ENCODE measurements at regions not wholly inside any gene's neighbourhood (a gene's known extent, or its start where the extent isn't known, plus 50 kb on each side); places are given as distances from the start of the nearest gene placed in this dataset.

DNA sequence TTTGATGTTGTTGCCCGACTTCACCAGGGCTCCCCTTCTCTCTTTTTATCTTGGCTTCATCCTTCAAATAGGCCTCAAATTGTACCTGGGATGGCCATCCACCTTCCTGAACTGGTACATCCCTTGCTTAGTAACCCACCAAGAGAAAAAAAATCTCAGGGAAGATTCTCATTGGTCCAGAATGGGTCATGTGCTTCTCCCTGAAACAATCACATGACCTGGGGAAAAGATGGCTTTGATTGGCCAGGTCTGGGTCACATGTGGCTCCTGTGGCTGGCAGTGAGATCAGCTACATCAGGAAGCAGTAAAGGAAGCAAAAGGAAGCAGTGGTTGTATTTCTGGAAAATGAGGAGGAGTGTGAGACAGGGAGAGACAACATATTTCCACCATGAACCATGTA lies 540.2 kb downstream of the MIAT start:
- DNase-seq = no peak

DNA sequence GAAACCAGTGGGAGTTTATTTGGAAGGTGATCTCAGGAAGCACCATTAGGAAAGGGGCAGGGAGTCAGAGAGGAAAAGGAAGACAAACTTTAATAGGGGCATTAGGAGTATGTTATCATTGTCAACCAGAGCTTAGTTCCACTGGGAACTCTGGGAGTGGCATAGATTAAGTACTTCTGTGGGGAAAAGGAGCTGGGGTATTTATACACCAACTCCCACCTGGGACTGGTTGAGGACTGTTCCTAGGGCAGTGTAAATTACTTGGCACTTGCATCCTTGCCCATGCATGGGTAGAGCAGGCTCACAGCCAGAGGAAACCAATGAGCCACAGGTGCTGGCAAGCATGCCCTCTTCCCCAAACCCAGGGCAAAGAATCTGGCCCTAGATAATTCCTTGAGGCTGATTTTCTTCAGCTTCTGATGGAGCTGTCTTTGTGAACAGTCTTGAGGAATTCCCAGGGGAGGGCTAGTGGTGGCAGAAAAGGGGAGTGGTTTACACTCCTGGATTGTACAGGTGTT lies 541.2 kb downstream of the MIAT start:
- DNase-seq = no peak

DNA sequence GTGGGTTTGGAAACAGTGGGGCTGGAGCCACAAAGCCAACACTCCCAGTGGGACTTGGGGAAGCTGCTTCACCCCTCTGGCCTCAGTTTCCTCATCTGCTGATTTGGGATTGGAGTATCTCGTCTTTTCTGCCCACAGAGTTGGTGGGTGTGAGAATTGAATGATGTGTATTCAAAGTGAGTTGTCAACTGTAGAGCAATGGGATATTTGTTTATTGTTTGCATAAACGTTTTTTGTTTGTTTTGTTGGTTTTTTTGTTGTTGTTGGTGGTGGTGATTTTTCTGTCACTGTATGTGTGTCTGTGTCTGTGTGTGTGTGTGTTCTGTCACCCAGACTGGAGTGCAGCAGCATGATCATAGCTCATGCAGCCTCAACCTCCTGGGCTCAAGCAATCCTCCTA lies 542.0 kb downstream of the MIAT start:
- DNase-seq = no peak

DNA sequence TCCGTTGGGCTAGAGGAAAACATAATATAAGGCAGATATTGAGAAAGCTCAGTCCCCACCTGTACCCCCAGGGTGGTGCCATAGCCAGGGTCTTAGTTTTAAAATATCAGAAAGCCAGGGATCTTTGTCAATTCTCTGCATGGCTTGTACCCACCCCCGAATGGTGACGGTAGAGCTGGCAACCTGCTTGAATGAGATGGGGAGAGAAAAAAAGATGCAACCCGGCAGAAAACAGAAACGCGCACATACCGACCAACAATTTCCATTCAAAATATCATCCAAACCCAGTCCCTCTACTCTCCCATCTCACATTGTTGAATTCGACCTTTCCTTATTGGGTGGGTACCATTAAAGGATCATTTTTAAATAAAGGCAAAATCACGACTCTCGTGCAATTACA lies 543.9 kb downstream of the MIAT start:
- DNase-seq = no peak

DNA sequence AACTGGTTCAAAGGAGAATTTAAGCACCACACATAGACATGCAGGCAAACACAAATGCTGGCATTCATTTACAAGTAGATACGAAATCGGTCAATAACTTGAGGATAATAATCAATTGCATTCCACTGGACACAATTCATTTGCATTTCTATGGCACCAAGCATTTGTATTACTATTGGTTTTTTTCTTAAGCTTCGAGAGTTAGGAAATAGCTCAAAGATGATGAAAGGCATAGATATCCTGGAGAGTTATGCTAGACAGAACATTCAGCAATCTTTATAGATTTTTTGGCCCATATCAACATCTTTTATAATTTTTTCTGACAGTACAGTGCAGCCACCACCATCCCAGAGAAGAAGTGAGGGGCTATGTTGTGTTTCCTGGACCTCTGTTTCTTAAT lies 544.4 kb downstream of the MIAT start:
- DNase-seq = no peak

DNA sequence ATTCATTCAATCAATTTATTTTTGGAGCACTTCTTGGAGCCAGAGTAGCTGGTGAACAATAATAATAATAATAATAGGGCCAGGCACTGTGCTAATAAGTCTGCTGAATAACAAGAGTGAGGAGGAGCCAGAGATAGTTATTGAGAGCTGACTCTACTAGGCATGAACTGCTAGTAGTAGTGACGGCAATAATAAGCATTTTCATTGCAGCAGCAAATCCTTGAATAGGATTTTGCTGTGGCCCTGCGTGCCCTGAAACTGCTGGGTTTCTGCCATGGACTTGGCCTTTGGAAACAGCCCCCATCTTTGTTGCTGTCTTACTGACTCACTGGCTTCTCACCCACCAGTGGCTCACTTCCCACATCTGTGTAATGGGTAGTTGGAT lies 545.9 kb downstream of the MIAT start:
- no peak for DNase-seq

DNA sequence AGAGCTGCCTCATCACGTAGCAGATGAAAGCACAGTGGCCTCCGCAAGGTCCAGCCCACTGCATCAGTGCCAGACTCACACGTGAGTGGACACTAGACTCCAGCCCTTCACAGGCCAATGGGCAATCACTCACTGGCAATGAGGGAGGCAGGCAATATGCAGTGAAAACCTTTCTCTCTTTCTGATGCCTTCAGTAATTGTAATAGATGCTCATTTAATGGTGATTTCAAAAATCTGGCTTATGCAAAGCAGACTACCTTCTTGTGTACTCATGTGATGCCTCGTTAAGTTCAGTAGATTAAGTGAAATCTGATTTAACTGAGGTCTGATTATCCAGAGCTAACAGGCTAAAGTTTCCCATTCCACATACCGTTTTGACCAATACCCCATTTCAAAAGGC lies 546.9 kb downstream of the MIAT start:
- DNase-seq = no peak

DNA sequence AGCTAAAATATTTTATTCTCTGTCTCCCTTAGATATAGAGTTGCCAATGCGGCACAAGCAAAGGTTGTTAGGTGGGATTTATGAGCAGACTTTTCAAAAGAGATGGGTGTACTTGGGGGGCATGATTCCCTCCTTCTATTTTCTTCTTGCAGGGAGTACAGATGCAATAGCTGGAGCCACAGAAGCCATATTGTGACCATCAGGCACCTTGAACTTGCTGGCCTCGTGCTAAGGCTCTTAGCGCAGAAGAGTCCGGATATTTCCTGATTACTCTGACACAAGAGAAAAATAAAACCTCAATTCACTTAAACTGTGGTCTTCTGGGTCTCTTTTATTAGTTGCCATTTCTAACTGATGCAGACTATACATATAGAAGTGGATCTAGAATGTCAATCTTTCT lies 547.4 kb downstream of the MIAT start:
- DNase-seq = no peak

DNA sequence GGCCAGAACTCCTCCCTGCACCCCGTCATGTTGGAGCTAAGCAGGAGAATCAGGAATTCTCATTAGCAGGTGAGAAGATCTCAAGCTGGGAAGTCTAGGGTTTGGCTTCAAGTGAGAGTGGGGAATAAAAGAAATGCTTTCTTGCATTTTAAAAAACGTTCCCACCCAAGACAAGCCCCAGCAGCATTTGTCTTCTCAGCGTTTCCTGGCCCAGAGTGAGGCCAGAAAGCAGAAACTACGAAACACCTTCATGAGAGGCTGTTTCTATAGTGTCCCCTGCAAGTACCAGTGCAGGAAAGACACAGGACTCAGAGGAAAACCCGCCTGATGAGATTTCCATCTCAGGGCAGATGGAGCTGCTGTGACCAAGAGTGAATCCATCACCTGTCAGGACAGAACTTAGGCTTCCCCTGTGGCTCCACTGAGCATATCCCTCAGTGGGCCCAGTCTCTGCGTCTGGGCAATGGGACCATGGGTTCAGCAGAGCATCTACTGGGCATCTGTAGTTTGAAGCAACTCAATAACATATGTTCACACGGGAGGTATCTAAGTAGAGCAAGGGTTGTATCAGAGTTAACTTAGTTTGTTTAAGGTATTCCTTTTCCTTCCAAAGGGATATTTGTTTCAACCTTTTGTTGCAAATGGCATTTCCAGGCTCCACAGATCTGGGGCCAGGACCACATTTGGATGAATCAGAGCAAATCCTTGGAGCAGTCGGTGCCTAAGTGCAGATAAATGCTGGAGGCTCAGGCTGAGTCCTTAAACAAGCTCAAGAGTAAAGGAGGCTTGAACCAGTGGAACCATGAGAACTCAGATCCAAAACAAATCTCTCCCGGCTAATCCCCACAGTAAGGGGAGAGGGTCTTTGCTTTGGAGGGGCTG lies 548.3 kb downstream of the MIAT start:
- DNase-seq = peak in 2 of 3 donors; percentile 43 to 61

DNA sequence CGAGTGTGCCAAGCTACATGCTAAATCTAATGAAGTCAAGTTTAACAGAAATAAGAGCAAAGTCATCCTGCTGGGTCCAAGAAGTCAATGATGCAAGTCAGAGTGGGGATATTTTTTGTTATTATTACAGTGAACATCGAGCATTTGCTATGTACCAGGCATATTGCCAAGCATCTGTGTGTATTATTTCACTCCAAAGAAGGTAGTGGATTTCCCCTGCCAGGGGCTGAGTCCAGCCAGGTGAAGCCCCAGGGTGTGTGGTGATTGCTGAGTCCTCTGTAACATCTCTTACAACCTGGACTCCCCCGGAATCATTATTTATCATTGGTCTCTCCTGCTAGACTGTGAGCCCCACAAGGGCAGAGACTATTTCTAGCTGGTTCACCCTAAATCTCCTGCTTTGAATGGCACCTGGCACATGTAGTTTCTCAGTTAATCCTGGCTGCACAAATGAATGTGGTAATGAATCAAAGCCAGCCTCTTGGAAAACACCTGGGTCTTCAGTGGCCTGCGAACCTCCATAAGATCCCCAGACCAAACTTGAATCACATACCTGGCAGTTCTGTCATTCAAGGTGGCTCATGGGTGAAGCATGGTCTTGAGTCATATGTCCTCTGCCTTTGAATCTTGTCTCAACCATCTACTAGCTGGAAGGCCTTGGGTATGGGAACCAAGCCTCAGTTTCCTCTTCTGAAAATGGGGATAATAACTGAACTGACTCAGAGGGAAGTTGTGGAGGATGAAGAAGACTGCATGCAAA lies 549.2 kb downstream of the MIAT start:
- peak in 1 of 3 donors; percentile 53 for DNase-seq

DNA sequence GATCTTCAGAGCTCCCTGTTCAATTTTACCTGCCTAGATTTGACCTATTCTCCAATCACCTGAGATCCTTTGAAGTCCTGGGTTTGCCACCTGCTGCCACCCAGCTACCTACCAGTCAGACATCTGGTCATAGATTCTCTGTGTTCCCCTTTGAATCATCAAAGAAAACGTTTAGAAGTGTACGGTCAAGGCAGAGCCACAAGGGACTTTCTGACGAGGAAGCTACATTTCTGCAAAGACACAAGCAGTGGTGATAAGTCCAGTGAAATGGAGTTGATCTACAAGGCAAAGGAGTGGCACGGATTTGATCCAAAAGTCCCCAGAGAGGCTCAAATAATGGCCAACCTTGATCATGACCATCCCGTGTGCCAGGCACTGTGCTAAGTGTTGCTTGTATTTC lies 549.9 kb downstream of the MIAT start:
- DNase-seq = no peak

DNA sequence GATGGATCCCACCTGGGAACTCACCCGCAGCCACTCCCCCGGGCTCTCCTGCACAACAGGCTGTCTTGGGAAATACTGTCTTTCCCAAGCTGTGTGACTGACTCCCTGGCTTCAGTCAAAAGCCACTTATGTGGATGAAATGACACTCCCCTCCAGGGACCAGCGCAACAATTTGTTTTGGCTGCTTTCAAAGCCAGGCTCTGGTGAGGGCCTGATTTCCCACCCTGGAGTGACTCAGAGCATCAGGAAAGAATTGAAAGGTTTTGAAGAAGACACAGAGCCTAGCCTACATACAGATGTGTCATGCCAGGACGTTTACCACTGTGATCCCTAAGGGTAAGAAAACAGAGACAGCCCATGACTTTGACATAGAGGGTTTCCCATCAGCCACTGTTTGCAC lies 550.5 kb downstream of the MIAT start:
- peak in 2 of 3 donors; percentile 50 to 67 for DNase-seq

DNA sequence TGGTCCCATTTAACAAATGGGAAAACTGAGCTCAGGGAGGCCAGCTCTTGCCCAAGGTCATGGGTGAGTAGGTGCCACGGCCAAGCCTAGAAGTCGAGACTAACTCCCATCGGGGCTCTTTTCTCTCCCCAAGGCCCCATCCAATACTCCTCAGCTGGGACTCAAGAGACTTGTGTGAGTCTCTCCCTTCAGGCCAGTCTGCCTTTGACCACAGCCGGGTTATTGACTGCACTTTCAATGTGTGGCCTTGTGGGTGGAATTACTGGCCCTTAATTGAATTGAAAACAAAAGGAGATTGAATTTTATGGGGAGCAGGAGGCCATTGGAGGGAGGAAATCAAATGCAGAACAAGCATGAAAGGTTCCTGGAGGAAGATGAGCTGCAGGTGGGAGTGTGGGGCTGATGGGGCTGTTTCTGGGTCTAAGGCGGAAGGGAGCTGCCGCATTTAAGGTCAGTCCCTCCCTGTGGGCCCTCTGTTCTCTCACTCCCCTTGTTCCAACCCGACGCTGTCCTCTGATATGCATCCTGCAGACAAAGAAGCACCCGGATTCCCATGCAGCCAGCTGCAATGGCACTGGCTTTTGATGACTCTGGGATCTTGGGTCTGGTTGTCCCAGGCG lies 552.8 kb downstream of the MIAT start:
- DNase-seq = no peak

DNA sequence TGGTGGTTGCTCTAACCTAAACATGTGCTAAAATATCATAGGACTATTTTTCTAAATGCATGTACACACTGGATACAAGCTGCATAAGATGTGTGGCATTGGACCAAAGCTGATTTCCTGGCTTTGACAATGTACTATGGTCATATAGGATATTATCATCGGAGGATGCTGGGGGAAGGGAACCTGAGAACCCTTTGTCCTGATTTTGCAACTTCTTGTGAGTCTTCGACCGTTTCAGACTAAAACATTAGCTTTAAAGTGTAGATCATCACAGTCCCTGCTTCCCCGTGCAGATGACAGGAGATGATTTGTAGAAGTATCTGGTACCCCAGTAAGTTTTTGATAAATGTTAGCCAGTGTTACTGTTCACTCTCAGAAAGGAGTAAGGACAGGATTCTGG lies 554.7 kb downstream of the MIAT start:
- no peak for DNase-seq

DNA sequence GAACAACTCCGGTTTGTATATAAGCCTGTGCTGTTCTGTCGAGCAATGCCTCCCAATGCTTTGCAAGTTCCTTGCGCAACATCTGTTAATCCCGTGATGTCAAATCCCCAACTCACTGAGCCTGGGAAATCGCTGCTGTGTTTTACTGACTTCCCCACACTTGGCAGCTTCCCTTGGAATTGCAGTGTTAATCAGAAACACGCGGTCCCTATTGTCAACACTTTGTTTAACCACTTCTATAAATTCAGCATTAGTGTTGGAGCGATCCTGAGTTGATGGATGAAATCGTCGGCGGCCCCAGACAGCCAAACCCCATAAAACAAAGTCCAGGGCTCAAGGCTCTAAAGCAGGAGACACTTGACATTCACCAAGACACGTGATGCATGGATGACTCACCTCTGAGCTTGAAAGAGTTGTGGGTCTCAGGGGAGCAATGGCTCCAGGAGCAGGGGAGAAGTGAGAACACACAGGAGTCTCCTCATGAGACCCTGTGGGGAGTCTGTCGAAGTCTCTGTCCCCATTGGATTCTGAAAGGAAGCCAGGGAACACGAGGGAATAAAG lies 555.3 kb downstream of the MIAT start:
- peak; percentile 94 to 100 (median 97) for DNase-seq

DNA sequence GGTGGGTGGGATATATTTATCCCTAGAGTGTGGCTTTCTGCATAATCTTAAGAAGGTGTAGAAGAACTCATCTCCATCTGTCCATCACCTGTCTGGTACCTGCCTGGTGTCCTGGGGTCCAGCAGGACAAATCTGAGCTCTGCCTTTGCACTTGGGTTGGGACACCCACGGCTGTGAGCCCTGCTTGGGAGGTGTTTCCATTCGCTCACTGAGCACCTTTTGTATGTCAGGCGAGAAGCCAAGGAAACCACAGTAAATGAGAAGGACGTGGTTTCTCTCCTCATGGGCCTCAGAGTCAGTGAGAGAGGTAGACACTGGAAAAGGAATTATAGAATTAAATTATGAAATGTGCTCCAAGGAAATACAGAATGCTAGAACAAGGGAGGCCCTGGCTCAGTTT lies 555.9 kb downstream of the MIAT start:
- DNase-seq = peak; percentile 56 to 78 (median 57)

DNA sequence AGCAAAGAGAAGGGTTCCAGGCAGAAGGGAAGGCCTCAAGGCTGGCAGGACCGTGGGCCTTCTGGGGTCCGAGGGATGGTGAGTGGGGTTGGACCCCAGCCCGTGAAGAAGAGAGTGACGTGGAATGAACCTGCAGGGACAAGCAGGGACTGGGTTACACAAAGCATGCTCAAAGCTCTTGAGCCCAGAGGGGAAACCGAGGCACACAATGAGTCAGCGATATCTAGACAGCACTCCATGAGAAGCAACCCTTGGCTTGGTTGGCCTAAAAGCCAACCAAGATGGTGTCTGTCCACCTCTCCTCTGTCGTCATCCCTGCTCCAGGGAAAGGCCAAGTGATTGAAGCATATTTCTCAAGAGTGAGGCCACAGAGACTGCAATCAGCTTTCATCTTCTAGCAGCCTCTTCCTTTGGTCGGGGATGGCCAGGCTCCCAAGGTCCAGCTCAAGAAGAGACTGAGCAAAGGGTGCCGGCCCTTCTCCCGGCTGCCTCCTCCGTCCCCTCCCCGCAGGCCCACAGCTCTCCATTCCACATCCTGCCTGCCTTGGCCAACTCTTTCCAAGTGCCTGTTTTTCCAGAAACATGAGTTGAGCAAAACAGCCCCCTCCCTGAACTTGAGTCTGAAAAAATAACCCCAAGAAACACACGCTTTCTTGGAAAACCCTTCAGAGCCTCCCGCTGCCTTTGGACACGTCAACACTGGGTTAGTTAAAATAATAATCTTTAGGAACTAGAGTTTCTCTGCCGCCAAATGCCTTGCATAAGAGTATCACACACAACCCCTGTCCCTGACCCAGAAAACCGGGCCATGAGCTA lies 556.6 kb downstream of the MIAT start:
- peak; percentile 85 to 93 (median 89) for DNase-seq

DNA sequence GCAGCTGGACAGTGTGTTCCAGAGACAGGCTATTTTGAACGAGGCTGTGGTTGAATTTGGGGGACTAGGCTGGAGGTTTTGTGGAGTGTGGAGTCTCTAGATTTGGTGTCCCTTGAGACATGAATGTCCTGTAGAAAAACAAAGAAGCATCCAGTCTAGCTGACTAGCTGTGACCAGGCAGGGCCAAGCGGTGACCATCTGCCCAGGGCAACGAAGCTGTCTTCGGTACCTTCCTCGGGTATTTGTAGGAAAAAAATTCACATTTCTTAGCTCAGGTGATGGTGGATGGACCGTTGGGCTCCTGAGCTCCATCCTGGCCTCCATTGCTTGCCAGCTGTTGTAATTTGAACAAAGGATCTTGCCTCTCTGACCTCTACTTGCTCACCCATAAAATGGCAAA lies 557.3 kb downstream of the MIAT start:
- no peak for DNase-seq

DNA sequence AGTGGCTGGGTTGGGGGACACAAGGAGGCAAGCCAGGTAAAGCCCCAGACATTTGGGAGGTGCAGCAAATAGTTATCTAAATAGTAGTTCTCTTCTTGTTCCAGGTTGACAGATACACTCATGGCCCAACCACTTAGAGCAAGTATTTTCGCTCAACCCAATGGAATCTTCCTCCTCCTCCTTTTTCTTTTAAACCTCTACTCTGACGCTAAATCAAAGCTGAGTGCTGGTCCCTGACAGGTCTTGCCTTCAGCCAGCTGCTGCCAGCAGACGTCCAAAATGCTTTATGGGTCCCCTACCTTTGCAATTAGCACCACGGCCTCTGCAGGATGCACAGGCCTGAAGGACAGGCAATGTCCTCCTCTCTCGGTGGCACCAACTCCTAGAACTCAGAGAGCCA lies 558.5 kb downstream of the MIAT start:
- no peak for DNase-seq

DNA sequence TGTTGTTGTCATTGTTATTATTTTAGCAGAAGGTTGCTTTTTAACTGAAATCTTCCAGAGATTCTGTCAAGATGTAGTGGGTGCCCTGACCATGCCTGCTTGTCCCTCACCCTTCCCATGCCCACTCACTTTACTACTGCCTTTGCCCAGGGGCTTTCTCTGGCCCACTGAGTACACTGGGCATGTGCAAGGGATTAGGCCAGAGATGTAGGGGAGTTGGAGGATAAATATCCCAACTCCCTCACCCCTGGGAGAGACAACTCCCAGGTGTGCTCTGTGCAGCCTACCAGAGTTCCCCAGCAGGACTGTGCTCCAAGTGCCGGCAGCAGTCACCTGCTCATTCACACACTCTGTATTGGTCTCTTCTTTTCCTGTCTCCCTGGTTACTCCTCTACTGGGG lies 559.1 kb downstream of the MIAT start:
- DNase-seq = no peak

DNA sequence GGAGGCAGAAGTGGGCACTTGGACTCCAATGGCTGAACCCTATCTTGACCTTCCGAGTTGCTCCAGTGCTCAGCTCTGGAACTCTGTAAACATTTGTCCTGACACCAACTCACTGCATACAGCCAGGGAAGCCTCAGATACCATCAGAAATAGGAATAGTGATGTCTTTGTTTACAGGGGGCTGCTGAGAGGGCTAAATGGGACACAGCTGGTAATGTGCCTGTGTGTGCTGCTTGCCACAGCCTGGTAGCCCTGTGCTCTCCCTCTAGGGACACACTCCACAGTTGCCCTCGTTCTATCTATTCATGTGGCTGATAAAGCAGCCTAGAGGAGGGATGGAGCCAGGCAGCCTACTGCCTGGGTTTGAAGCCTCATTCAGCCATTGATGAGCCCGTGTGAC lies 559.8 kb downstream of the MIAT start:
- DNase-seq = no peak

All from muscle of back (tissue), 3 donors.